PFSK-1 (cell line): ENCODE measurements at regions not wholly inside any gene's neighbourhood (a gene's known extent, or its start where the extent isn't known, plus 50 kb on each side); places are given as distances from the start of the nearest gene placed in this dataset.

Source experiments
- FOXP2 ChIP-seq: optimal IDR thresholded peaks from 2 replicates; pipeline ENCODE3; 2011; ENCODE audit warnings: borderline replicate concordance, control low read depth, inconsistent platforms; ENCODE audit not compliant: insufficient read depth; ENCODE audit errors: extremely low read length, extremely low read depth
- POLR2AphosphoS5 ChIP-seq: IDR thresholded peaks from 2 replicates; pipeline ENCODE4 v1.6.1; 2012; ENCODE audit warnings: low read depth, mild to moderate bottlenecking, control low read depth, low read length, moderate library complexity
- SIN3A ChIP-seq: IDR thresholded peaks from 2 replicates; pipeline ENCODE4 v1.6.1; 2012; ENCODE audit warnings: mild to moderate bottlenecking, low read length, moderate library complexity, borderline replicate concordance; ENCODE audit not compliant: insufficient read depth
- TAF1 ChIP-seq: IDR thresholded peaks from 2 replicates; pipeline ENCODE4 v1.6.1; 2012; ENCODE audit warnings: low read length, control low read depth, borderline replicate concordance; ENCODE audit not compliant: insufficient read depth
- TF ChIP-seq, protein P1 (sequence below), 2 experiments: IDR thresholded peaks; 2 replicates each; pipeline versions ENCODE4 v1.6.1 to v1.8.0; 2011 to 2012; ENCODE audit warnings: low read depth in 2 of 2, low read length in 2 of 2, control low read depth in 1 of 2, inconsistent platforms in 1 of 2, mild to moderate bottlenecking in 1 of 2, moderate library complexity in 1 of 2; ENCODE audit not compliant: insufficient read depth in 1 of 2

DNA sequence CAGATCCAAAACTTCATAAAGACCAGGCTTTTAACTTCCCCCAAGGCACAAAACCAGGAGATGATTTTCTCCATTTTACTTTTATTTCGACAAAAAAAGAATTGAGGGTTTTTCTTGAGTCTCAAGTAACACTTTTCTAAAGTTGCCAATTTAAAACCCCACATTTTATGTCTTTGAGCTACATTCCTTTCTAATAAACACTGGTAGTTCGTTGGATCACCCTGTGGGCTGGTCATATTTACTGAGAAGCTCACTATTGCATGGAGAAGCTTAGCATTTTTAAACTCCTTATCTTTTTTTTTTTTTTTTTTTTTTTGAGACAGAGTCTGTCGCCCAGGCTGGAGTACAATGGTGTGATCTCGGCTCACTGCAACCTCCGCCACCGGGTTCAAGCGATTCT, 255.1 kb upstream of the TPM1 start:
- TF ChIP-seq, protein P1, sequence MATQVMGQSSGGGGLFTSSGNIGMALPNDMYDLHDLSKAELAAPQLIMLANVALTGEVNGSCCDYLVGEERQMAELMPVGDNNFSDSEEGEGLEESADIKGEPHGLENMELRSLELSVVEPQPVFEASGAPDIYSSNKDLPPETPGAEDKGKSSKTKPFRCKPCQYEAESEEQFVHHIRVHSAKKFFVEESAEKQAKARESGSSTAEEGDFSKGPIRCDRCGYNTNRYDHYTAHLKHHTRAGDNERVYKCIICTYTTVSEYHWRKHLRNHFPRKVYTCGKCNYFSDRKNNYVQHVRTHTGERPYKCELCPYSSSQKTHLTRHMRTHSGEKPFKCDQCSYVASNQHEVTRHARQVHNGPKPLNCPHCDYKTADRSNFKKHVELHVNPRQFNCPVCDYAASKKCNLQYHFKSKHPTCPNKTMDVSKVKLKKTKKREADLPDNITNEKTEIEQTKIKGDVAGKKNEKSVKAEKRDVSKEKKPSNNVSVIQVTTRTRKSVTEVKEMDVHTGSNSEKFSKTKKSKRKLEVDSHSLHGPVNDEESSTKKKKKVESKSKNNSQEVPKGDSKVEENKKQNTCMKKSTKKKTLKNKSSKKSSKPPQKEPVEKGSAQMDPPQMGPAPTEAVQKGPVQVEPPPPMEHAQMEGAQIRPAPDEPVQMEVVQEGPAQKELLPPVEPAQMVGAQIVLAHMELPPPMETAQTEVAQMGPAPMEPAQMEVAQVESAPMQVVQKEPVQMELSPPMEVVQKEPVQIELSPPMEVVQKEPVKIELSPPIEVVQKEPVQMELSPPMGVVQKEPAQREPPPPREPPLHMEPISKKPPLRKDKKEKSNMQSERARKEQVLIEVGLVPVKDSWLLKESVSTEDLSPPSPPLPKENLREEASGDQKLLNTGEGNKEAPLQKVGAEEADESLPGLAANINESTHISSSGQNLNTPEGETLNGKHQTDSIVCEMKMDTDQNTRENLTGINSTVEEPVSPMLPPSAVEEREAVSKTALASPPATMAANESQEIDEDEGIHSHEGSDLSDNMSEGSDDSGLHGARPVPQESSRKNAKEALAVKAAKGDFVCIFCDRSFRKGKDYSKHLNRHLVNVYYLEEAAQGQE (IDR thresholded peaks at IDR 0.05; ENCODE audit: insufficient read depth in 1 of 2, low read depth in 2 of 2, low read length in 2 of 2) = no peak
- TF ChIP-seq FOXP2 (no peak), SIN3A (no peak), TAF1 (no peak), POLR2AphosphoS5 (no peak)

DNA sequence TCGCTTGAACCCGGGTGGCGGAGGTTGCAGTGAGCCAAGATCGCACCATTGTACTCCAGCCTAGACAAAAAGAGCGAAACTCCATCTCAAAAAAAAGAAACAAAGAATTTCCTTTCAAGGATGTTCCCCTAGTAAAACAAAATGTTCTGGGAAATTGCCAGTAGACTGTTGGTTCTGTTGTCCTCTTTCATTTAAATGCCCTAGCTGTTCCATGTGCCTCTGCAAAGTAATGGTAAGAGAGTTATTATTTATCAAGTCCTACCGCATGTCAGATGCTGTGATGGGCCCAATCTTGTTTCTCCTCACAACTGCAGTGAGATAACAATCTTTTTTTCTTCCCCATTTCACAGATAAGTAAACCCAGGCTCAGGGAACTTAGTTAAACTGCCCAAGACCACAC, 254.3 kb upstream of the TPM1 start:
- no peak for TF ChIP-seq TAF1
- no peak for TF ChIP-seq POLR2AphosphoS5

DNA sequence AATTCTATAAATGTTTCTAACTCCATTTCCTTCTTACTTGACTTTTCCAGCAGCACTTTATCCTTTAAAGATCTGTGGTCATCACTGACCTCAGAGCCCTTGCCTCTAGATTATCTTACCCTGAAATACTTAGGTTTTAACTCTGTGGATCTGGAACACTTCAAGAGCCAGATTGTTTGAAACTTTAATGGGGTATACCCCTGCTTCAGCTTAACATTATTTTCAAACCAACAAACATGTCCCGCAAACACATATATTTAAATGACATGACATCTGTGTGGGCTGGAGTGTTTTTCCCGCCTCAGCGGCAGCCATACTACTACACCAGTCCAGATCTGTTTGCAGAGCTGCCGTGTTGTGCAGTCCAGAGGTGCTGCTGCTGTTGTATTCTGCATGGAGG, 252.0 kb upstream of the TPM1 start:
- TF ChIP-seq POLR2AphosphoS5 (no peak), TAF1 (no peak), FOXP2 (no peak), SIN3A (no peak)
- TF ChIP-seq, protein P1 (IDR thresholded peaks at IDR 0.05; ENCODE audit: insufficient read depth in 1 of 2, low read depth in 2 of 2, low read length in 2 of 2) = no peak

DNA sequence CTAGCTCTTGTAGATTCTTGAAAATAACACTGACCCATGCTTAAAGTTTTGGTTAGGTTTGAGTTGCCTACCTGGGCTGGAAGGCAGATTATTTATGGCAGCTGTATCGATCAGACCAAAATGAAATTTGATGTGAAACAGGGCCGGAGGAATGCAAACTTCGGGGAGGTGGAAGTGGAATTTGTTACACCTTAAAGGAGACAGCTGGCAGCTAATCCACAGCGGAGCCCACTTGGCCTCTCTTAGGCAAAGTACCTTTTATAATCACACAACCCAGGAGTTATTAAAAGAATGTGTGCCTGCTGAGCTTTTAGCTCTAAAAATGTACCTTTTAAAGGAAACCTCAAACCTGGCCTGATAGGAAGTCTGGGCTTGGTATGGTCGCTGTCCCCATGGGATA, 250.9 kb upstream of the TPM1 start:
- TF ChIP-seq SIN3A (no peak), POLR2AphosphoS5 (no peak)

DNA sequence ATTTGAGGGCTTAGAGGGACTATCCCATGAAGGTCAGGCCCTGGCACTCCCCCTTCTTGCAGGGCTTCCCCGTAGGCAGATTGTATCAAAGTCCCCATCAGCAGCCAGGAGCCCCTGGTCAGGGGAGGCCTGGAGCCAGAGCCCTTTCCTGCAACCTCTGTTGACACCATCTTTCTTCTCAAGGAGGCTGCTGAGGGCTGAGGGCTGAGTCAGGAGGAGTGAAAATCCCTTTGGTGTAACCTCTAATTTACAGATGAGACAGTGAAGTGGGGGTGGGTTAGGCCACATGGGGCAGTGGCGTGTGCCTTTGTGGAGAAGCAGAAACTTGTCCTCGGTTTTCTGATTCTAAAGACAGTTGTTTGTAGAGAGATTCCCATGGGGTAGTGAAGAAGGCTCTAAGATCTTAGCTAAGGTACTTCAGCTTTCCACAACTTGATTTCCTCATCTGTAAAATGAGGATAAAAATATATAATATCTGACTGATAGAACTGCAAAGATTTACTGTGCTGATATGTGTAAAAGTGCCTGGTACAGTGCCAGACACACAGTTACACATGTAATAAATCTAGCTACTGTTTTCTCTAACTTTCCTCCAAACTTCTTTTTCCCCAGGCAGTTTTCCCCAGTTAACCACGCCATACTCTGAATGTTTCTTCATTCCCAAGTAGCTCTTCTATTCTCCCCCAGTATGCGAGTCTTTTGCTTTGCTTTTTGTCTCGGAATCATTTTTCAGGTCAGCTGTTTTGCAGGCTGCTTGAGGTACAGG, 249.4 kb upstream of the TPM1 start:
- no peak for TF ChIP-seq TAF1
- TF ChIP-seq, protein P1 (IDR thresholded peaks at IDR 0.05; ENCODE audit: insufficient read depth in 1 of 2, low read depth in 2 of 2, low read length in 2 of 2) = no peak
- no peak for TF ChIP-seq SIN3A
- TF ChIP-seq POLR2AphosphoS5 = no peak
- no peak for TF ChIP-seq FOXP2

DNA sequence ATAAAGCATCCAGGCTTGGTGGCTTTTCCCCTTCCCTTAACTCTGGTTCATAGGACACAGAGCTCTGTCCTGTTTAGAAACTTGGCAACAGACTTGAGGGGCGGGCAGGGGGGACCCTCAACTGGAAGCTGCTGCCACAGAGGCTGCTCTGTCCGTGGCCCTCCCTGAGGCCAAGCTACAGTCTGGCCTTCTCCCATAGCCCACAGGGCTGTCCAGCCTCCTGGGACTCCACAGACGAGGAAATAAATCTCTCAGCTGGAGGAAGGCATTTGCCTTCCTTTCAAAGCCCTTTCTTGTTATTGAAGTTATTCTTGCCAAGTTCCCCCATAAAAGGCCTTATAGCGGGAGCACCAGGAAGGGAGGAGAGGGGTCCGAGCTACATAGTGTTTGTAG, 248.8 kb upstream of the TPM1 start:
- TF ChIP-seq SIN3A = no peak
- TF ChIP-seq POLR2AphosphoS5 = no peak
- TF ChIP-seq FOXP2 = no peak
- TF ChIP-seq TAF1 = no peak
- TF ChIP-seq, protein P1 (IDR thresholded peaks at IDR 0.05; ENCODE audit: insufficient read depth in 1 of 2, low read depth in 2 of 2, low read length in 2 of 2) = no peak
